LNCaP clone FGC (cell line): ENCODE measurements at regions not wholly inside any gene's neighbourhood (a gene's known extent, or its start where the extent isn't known, plus 50 kb on each side); places are given as distances from the start of the nearest gene placed in this dataset.

ENCODE experiments used
- DNase-seq: peaks from one replicate; pipeline ENCODE4 v3.0.0-alpha.2; 2011; ENCODE audit warnings: low read depth
- H3K4me3 ChIP-seq: 2 replicates; pipeline ENCODE4 v1.5.1; 2011; ENCODE audit warnings: mild to moderate bottlenecking, low read depth, low read length, control low read depth
- CTCF ChIP-seq: IDR thresholded peaks from 2 replicates; pipeline ENCODE4 v1.5.1; 2012; ENCODE audit warnings: mild to moderate bottlenecking; ENCODE audit not compliant: control insufficient read depth, insufficient read depth; ENCODE audit errors: extremely low read depth

- TF ChIP-seq CTCF = no peak
- no peak for DNase-seq
- no peak overlapping the region for H3K4me3 ChIP-seq
These were observed 64.3 kb upstream of the RBBP8 start for GRCh38 chr18:22868831-22869230.

- TF ChIP-seq CTCF = no peak
- no peak for DNase-seq
- no peak overlapping the region for H3K4me3 ChIP-seq
These were observed 61.2 kb upstream of the RBBP8 start for GRCh38 chr18:22871809-22872525.

GRCh38 chr18:22872900-22873537, 60.1 kb upstream of the RBBP8 start:
- H3K4me3 ChIP-seq = no peak overlapping the region
- no peak for DNase-seq
- no peak for TF ChIP-seq CTCF

- DNase-seq = no peak
- H3K4me3 ChIP-seq = no peak overlapping the region
- TF ChIP-seq CTCF = no peak
These were observed 53.8 kb upstream of the RBBP8 start for GRCh38 chr18:22879293-22879692.

- no peak overlapping the region for H3K4me3 ChIP-seq
- no peak for DNase-seq
- no peak for TF ChIP-seq CTCF
These were observed 51.0 kb upstream of the RBBP8 start for GRCh38 chr18:22882084-22882483.

- no peak for TF ChIP-seq CTCF
- no peak for DNase-seq
- H3K4me3 ChIP-seq = no peak overlapping the region
These were observed 49.9 kb upstream of the RBBP8 start for GRCh38 chr18:22883179-22883578.
